ENCODE measurements at regions not wholly inside any gene's neighbourhood (a gene's known extent, or its start where the extent isn't known, plus 50 kb on each side); places are given as distances from the start of the nearest gene placed in this dataset.

GRCh38 chr20:55004044-55004443 lies 528.7 kb downstream of the DOK5 start:
- TF ChIP-seq POLR2AphosphoS5 (IDR thresholded peaks at IDR 0.05; ENCODE audit: insufficient read depth in 1 of 2, low read depth in 1 of 2): no peak
- no peak for TF ChIP-seq POLR2A (IDR thresholded peaks at IDR 0.05)

Data from vagina (tissue), 2 donors.